Parathyroid adenoma (tissue), 2 donors: ENCODE measurements at regions not wholly inside any gene's neighbourhood (a gene's known extent, or its start where the extent isn't known, plus 50 kb on each side); places are given as distances from the start of the nearest gene placed in this dataset.

Source experiments
- H2AFZ ChIP-seq: fragments of 300-600 bp; sonication (generic); one replicate; pipeline ENCODE4 v1.7.0; 2017; ENCODE audit warnings: antibody characterized with exemption, mild to moderate bottlenecking
- H3K27ac ChIP-seq: fragments of 300-600 bp; sonication (generic); one replicate; pipeline ENCODE4 v1.7.0; 2017
- H3K27me3 ChIP-seq: fragments of 300-600 bp; sonication (generic); one replicate; pipeline ENCODE4 v1.7.0; 2017; ENCODE audit warnings: low read length; ENCODE audit not compliant: control insufficient read depth, insufficient read depth
- H3K36me3 ChIP-seq: fragments of 300-600 bp; sonication (generic); one replicate; pipeline ENCODE4 v1.7.0; 2017; ENCODE audit warnings: low read length; ENCODE audit not compliant: control insufficient read depth, insufficient read depth
- H3K4me1 ChIP-seq: fragments of 300-600 bp; sonication (generic); one replicate; pipeline ENCODE4 v1.7.0; 2017; ENCODE audit warnings: control low read depth
- H3K4me2 ChIP-seq: fragments of 300-600 bp; sonication (generic); one replicate; pipeline ENCODE4 v1.7.0; 2017; ENCODE audit warnings: low read length
- H3K4me3 ChIP-seq: fragments of 300-600 bp; sonication (generic); one replicate; pipeline ENCODE4 v1.7.0; 2017; ENCODE audit warnings: low read depth, low read length
- H3K79me2 ChIP-seq: fragments of 300-600 bp; sonication (generic); one replicate; pipeline ENCODE4 v1.7.0; 2017; ENCODE audit warnings: control low read depth
- H3K9ac ChIP-seq: fragments of 300-600 bp; sonication (generic); one replicate; pipeline ENCODE4 v1.7.0; 2017; ENCODE audit warnings: mild to moderate bottlenecking
- H3K9me3 ChIP-seq: fragments of 300-600 bp; sonication (generic); one replicate; pipeline ENCODE4 v1.7.0; 2017; ENCODE audit warnings: low read length; ENCODE audit not compliant: control insufficient read depth
- CTCF ChIP-seq: fragments of 300-600 bp; sonication (generic); IDR thresholded peaks from one replicate; pipeline ENCODE4 v1.7.0; 2017; ENCODE audit warnings: antibody characterized with exemption, mild to moderate bottlenecking
- donor health status: primary hyperparathyroidism.

DNA sequence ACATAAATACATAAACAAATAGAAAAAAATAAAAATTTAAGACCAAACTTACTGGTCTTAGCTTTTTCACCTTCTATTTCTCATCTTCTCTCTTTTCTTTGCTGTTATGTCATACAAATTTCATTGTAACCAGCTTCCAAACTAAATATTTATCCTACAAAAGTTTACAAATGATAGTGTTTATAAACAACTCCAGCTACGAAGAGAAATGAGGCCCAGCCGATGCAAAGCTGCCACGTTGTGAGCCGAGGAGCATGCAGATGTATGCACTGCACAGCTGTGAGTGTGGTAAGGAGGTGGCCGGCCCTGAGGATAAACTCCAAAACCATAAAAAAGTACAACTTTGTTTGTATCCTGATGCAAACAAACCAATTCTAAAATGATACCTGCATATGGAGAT is 642.4 kb upstream of the SGCG start:
- no peaks in the 10 kb centered on the region for H3K79me2 ChIP-seq
- no peak overlapping the region for H3K4me2 ChIP-seq
- no peak overlapping the region for H2AFZ ChIP-seq
- no peak overlapping the region for H3K27ac ChIP-seq
- H3K36me3 ChIP-seq: no peaks in the 10 kb centered on the region
- no peaks in the 10 kb centered on the region for H3K9me3 ChIP-seq
- TF ChIP-seq CTCF: no peak
- H3K4me1 ChIP-seq: no peaks in the 10 kb centered on the region
- no peak overlapping the region for H3K9ac ChIP-seq
- H3K4me3 ChIP-seq: no peak overlapping the region
- H3K27me3 ChIP-seq: no peaks in the 10 kb centered on the region

GRCh38 chr13:22549126-22549525 is 631.7 kb upstream of the SGCG start:
- H3K4me2 ChIP-seq: no peak overlapping the region
- TF ChIP-seq CTCF: no peak
- H3K36me3 ChIP-seq: no peaks in the 10 kb centered on the region
- H3K4me3 ChIP-seq: no peak overlapping the region
- H3K4me1 ChIP-seq: no peaks in the 10 kb centered on the region
- no peak overlapping the region for H2AFZ ChIP-seq
- no peak overlapping the region for H3K9ac ChIP-seq
- no peaks in the 10 kb centered on the region for H3K79me2 ChIP-seq
- no peaks in the 10 kb centered on the region for H3K9me3 ChIP-seq
- no peak overlapping the region for H3K27ac ChIP-seq
- H3K27me3 ChIP-seq: no peaks in the 10 kb centered on the region

- Histone ChIP-seq H2AFZ (no peak overlapping the region), H3K4me2 (no peak overlapping the region), H3K79me2 (no peaks in the 10 kb centered on the region), H3K27ac (no peak overlapping the region), H3K36me3 (no peaks in the 10 kb centered on the region), H3K27me3 (no peaks in the 10 kb centered on the region), H3K9ac (no peak overlapping the region), H3K4me3 (no peak overlapping the region), H3K4me1 (no peaks in the 10 kb centered on the region), H3K9me3 (no peaks in the 10 kb centered on the region)
- no peak for TF ChIP-seq CTCF
Observed at GRCh38 chr13:22561581-22561980, 619.2 kb upstream of the SGCG start.

DNA sequence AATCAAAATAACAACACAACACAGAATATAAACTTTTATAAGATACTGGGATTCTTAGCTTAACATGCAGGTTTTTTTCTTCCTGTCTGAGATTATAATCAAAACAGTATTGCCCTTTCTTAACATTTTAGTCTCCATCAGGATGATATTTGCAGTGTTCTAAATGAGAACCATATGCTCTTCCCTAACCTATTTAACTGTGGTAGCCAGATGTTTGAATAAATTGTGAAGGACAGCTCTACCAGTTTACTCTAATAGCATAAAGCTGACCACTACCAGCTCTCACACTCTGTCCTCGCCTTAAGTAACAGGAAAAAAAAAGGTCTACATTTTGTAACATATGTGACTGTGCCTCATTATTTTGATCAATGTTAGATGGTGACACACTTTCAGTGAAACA is 618.7 kb upstream of the SGCG start:
- H2AFZ ChIP-seq: no peak overlapping the region
- no peaks in the 10 kb centered on the region for H3K36me3 ChIP-seq
- H3K27ac ChIP-seq: no peak overlapping the region
- no peak for TF ChIP-seq CTCF
- H3K4me1 ChIP-seq: no peaks in the 10 kb centered on the region
- H3K9ac ChIP-seq: no peak overlapping the region
- no peaks in the 10 kb centered on the region for H3K79me2 ChIP-seq
- no peaks in the 10 kb centered on the region for H3K27me3 ChIP-seq
- H3K4me3 ChIP-seq: no peak overlapping the region
- no peaks in the 10 kb centered on the region for H3K9me3 ChIP-seq
- no peak overlapping the region for H3K4me2 ChIP-seq

GRCh38 chr13:22563272-22563671 is 617.5 kb upstream of the SGCG start:
- no peak overlapping the region for H3K9ac ChIP-seq
- H3K27me3 ChIP-seq: no peaks in the 10 kb centered on the region
- H3K9me3 ChIP-seq: no peaks in the 10 kb centered on the region
- no peak overlapping the region for H3K27ac ChIP-seq
- no peaks in the 10 kb centered on the region for H3K4me1 ChIP-seq
- no peaks in the 10 kb centered on the region for H3K79me2 ChIP-seq
- H3K4me3 ChIP-seq: no peak overlapping the region
- H2AFZ ChIP-seq: no peak overlapping the region
- TF ChIP-seq CTCF: no peak
- no peak overlapping the region for H3K4me2 ChIP-seq
- H3K36me3 ChIP-seq: no peaks in the 10 kb centered on the region
